GM19467 (cell line): ENCODE measurements at regions not wholly inside any gene's neighbourhood (a gene's known extent, or its start where the extent isn't known, plus 50 kb on each side); places are given as distances from the start of the nearest gene placed in this dataset.

Experiments used
- ATAC-seq: cut with Tn5 transposase; IDR thresholded peaks from one replicate; pipeline ENCODE4 v1.9.1; 2021; ENCODE audit warnings: mild to moderate bottlenecking, moderate library complexity; ENCODE audit not compliant: unreplicated experiment

DNA sequence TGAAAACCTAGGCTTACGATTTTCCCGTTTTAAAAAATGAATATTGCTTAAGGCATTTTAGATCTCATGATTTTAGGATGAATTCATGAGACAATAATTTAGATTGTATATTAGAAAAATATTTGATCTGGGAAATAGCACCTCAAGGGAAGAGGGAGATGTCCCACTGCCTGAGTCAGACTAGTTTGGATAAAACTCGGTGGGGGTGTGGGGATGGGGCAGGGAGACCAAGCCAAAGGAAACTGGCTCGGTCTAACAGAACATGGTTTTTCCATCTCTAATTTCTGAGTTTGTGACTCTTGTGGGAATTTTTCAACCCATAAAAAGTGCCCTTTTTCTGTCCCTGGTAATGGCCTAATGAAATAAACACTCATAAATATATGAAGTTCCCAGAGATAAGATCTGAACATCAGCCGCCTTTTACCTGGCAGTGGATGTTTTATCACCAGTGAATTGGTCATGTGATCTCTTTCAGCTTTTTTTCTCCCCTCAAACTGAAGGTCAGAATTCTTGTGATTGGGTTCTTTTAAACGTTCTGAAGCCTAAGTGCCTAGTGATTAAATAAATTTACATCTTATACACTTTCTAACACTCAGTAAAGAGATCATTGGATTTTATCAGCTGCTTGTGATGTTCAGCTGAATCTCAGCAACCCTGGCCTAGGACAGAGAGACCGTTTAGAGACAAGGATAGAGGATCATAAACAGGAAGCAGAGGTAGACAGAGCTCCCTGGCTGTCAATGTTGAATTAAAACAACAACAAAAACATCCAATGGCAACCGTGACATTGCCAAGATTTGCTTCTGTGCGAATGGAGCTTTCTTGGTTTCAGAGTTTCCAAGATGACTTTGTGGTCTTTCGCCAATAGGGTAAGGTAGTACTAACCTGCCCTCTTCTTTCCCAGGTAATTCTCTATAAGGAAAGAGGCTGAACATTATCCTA is 1038.2 kb downstream of the MCTP2 start:
- no peak for ATAC-seq

- no peak for ATAC-seq
Observed at GRCh38 chr15:95274101-95274500, 1042.7 kb downstream of the MCTP2 start.

DNA sequence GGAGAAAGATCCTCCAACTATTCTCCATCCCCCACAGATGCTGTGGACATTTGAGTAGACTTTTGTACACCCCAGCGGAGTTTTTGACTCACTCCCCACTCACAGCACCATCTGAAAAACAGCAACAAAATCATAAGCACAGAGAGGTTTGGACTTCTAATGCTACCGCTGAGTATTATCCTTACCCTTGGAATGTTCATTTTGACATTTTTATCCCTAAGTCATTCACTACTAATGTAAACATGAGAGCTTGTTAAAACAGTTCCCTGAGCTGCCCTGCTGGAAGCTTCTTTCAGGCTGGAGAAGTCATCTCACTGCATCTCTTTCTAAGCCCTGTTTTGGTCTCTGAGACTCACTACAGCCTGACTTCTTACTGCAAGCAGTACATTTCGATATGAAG is 1045.9 kb downstream of the MCTP2 start:
- ATAC-seq: no peak

DNA sequence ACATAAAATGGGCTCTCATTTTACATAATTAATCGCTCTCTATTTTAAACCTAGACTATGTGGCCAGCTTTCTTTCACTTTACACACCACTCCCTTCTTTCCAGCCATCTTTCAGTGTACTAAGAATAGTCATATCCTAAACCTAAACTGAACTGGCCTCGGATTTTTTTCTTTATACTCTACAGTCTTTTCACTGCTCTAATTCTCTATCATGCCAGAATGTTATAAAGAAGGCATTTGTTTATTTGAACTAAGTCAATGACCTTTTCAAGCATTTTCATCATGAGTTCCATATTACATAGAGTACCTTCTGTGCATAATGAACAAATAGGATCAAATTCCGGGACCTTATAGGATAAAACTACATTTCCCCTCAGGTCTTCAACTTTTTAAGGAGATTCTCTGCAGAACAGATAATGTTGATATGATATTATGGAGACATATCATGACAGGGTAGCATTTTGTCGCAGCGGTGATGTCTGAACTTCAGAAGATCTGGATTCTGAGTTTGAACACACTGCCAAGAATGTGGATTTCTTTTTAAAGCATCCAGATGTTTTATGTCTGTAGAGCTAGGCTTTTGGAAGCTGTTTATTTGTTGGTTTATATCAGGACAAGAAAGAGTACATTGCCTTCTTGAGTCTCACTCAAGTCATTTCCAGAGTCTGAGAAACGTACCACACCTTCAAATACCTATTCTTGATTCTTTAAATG is 1047.3 kb downstream of the MCTP2 start:
- ATAC-seq: no peak

GRCh38 chr15:95279277-95280019 is 1048.1 kb downstream of the MCTP2 start:
- no peak for ATAC-seq

- no peak for ATAC-seq
Observed at GRCh38 chr15:95280711-95281110, 1049.3 kb downstream of the MCTP2 start.

GRCh38 chr15:95281470-95281869 is 1049.0 kb upstream of the NR2F2 start:
- no peak for ATAC-seq

DNA sequence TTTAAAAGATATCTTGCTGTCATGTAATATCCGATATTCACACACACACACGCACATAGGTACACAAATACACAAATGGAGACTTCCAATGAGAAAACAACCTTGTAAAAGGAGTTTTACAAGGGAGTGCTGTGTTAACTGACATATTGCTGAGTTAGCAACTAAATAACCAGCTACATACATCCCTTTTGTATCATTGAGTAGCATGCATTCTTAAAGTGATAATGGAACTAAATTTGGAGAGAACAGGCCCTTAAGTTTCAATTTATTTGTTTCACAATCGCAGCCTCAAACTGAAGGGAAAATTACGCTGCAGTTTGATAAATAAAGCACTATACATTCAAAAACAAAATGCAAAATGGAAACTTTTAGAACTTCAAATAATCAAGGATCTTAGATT is 1046.0 kb upstream of the NR2F2 start:
- ATAC-seq: no peak

DNA sequence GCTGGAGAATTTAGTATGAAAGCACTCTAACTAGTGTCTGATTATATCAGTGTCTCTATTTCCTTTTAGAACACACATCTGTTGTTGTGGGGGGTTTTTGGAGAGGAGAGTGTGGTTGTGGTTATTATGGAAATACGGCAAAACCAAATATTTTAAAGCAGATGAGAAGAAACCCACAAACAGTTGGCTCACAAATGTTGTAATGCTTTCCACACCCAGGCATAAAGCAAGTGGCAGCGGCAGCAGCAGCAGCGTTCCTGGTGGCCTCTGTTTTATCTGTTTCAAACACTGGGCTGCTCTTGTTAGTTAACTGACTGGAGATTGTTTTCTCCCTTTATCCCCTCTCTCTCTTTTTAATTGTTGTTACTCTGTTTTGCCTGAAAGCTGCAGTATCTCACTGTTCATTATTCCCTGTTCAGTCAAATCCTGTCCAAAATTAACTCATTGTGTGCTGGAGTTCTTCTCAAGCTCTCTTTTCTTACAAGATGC is 1045.5 kb upstream of the NR2F2 start:
- no peak for ATAC-seq

DNA sequence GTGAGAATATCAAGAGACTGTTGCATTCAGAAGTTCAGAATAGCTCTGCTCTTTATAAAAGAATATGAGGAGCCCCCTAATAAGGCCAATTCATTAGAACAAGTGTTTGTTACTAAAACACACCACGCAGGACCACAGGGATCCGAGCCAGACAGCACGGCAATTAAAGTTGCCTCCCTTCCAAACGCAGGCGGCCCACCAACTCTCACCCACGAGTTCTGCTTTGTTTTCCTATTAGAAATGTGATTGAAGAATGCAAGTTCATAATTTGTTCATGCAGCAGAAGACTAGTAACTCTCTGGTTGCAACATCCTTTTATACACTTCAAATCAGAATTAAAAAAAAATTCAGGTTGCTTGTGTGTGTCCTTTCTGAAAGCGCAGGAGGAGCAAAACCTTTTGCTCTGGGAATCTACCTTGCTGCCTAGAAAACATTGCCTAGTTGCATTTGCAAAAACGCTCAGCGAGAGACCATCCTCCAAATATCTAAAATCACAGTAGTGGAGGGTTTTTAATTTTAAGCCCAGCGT is 1044.1 kb upstream of the NR2F2 start:
- ATAC-seq: no peak

DNA sequence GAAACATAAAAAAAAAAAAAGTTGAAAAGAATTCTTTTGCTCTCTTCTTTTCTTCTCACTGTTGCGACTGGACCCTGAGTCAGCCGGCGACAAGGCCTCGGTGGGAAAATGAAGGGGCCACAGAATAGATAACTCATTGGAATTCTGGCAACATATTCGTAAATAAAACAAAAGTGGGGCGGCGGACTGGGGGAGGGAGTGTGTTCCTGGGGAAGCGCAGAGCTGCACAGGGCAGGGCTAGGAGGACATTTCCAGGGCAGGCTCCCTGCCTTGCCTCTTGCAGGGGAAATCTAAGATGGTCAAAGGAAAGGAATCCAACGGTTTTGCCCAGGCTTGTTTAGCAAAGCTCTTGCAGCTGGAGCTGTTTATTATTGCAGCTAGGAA is 1042.8 kb upstream of the NR2F2 start:
- ATAC-seq: no peak

DNA sequence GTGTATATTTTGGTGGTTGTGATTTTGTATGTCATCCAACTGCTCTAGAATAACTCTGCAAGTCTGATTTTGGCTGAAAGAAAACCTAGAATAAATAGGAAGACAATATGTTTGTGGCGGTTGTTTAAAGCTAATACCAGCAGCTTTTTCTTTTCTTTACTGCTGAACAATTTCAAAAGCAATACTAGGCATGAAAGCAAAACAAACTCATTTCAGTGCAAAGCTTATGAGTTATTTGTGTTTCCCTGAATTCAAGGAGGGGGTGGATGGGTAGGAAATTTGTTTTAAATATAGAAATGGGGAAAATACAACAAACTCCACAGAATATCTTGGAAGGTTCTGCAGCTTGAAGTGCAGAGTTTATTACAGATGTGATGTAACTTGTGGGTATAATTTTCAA is 1041.9 kb upstream of the NR2F2 start:
- no peak for ATAC-seq

DNA sequence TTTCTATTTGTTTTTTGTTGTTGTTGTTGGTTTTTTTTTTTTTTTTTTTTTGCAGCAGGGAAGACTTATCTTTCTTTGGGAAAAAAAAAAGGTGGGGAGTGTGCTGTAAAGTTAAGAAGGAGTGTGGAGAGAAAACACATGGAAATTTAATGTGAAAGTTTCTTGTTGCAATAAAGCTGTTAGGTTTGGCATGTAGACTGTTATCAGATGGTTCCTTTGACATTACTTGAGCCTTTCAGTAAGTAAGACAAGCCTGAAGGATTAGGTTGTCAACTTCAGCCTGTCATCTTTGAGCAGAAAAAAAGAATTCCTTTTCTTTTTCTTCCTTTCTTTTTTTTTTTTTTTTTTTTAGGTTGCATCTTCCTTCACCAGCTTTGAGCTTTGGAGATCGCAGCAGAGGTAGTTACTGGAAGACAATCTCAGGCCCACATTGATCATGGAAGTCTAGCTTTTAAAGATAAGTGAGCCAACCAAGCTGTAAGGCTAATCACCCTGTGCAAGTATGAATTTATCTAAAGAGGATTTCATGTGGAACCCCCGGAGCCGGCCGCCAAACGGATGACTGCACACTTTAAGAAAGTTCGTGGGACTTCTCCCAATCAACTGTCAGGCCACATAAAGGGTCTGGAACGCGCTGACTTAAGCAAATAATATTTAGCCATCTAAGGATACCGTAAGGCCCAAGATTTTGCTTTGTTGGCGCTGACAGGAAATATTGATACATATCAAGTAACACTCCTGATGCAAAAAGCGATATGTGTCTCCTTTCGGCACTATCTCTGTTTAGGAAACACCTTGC is 1040.1 kb upstream of the NR2F2 start:
- ATAC-seq: no peak

DNA sequence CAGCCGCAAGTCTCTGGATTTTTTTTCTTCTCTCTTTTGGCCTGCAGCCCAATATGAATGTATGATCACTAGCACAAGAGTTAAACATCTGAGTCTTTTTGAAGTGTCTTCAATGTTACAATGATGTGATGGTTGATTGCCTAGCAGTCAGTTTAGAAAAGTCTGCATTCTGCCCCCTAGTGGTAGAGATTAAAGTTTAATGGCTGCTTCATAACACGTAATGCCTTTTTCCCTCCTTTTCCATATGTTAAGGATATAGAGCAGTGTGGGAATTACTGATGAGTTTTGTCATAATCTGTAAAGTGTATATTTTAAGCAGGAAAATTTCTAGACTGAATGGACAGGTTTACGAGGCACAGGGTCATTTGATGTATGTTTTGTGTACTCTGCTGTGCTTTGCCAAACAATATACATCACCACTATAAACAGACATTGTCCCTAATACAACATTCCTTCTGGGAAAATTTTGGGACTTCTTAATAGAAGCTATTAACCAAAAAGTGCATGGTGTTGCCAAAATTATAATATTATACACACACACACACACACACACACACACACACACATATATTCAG is 1038.5 kb upstream of the NR2F2 start:
- ATAC-seq: no peak

- ATAC-seq: no peak
Observed at GRCh38 chr15:95292785-95293450, 1037.6 kb upstream of the NR2F2 start.

GRCh38 chr15:95293456-95294031 is 1037.0 kb upstream of the NR2F2 start:
- ATAC-seq: no peak

DNA sequence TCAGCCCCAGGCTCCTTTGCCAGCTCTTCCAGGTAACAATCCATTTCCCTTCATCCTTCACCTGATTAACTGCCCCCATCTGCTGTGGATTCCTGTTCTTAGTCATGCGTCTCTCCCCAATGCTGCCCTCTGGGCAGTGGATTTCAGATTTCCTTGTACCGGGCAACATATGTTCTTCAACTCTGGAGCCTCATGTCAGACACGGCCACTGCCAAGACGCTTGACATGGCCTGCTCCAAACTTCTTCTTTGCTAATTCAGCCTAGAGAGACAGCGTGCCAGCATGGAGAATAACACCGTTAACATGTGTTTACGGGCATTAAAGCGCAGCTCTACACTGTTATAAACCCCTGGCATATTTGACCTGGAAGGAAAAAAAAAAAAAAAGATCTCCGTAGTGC is 1035.1 kb upstream of the NR2F2 start:
- no peak for ATAC-seq

DNA sequence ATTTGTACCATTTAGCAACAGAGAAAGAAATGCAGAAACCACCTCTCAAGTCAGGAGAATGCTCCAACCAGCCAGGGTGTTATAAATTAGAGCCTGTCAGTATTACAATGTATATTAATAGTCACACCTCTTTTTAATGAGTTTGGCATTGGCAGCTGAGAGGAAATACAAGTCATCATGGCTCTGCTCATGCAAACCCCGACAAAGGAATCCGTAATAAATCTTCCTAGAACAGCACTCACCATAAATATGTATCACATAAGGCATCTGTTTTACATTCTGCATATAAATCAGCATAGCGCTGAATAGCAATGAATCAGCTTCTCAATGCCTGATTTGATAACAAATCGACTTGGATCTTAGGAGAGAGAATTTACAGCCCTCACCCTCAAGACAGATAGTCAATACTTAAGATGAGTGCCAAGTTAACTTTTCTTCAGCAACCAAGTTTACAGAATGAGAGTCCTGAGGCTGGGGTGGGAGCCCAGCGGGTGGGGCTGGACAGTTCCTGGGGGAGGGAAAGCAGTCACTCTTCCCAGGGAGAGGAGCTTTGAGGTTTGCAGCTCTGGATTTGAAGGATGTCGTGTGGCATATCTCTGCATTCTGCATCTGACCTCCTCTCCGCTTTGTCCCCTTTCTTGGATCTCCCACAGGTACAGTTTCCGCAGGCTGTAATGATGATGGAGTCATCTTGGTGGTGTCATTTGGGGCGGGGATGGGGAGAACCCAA is 1034.4 kb upstream of the NR2F2 start:
- no peak for ATAC-seq
